Right lobe of liver (tissue), 6 donors: ENCODE measurements at regions not wholly inside any gene's neighbourhood (a gene's known extent, or its start where the extent isn't known, plus 50 kb on each side); places are given as distances from the start of the nearest gene placed in this dataset.

ENCODE experiments used
- ATAC-seq, 4 donors: fragments of 200-7000 bp; cut with Tn5 transposase; one replicate each; pipeline ENCODE4 v1.9.1; 2020; ENCODE audit warnings: mild to moderate bottlenecking in 4 of 4, moderate library complexity in 4 of 4
- DNase-seq, 3 donors: peaks; one replicate each; pipeline ENCODE4 v3.0.0-alpha.2; 2020
- H3K27ac ChIP-seq, 3 donors: fragments of 200-600 bp; one replicate each; pipeline ENCODE4 v1.8.0; 2022
- H3K27me3 ChIP-seq, 2 donors: fragments of 200-600 bp; one replicate each; pipeline ENCODE4 v1.8.0; 2022
- H3K36me3 ChIP-seq, 4 donors: fragments of 200-600 bp; sonication (generic) in 1 of 4; one replicate each; pipeline versions ENCODE4 v1.5.1 to v1.8.0; 2017 to 2022; ENCODE audit warnings: control low read depth in 1 of 4
- H3K4me1 ChIP-seq, 4 donors: fragments of 200-600 bp; sonication (generic) in 1 of 4; one replicate each; pipeline versions ENCODE4 v1.5.1 to v1.8.0; 2017 to 2022; ENCODE audit warnings: control low read depth in 1 of 4
- H3K4me3 ChIP-seq, 3 donors: fragments of 200-600 bp; one replicate each; pipeline ENCODE4 v1.8.0; 2022
- H3K9me3 ChIP-seq, 4 donors: fragments of 200-600 bp; sonication (generic) in 1 of 4; one replicate each; pipeline versions ENCODE4 v1.5.1 to v1.8.0; 2017 to 2022; ENCODE audit warnings: control low read depth in 1 of 4
- CTCF ChIP-seq, 4 donors: fragments of 200-600 bp in 3 of 4; fragments of 450-650 bp in 1 of 4; IDR thresholded peaks; one replicate each; pipeline versions ENCODE4 v1.5.1 to v1.8.0; 2016 to 2022; ENCODE audit warnings: antibody characterized with exemption in 4 of 4, mild to moderate bottlenecking in 2 of 4
- POLR2A ChIP-seq: fragments of 450-650 bp; IDR thresholded peaks from one replicate; pipeline ENCODE4 v1.6.1; 2017; ENCODE audit warnings: antibody characterized with exemption, mild to moderate bottlenecking
- WGBS: methylation state at CpG from one replicate; pipeline ENCODE4 v1.1.6; 2018; ENCODE audit warnings: low coverage, low lambda C conversion rate; ENCODE audit not compliant: insufficient coverage; ENCODE audit errors: missing lambda C conversion rate; 5-methylcytosine and 5-hydroxymethylcytosine counted together
- intact Hi-C, 2 donors: fragments of 100-400 bp; cut with DNase I; formaldehyde crosslinking; loops; one replicate each; pipeline versions ENCODE4 v1.11.2 to v1.14.1; 2022
- donor health status: DM: no; HTN: yes; CAD: no.
- donor health status: DM: no; HTN: no; CAD: no.
- donor health status: DM: no; HTN: no; CAD: no.
- donor health status: DM: no; HTN: yes; CAD: no.
- donor health status: DM: no; HTN: yes; CAD: no.

- DNase-seq (no peak), ATAC-seq (peak in 1 of 4 donors; percentile 46)
- Histone ChIP-seq H3K4me1 (no peaks in the 10 kb centered on the region), H3K9me3 (no peaks in the 10 kb centered on the region), H3K27ac (no peak overlapping the region), H3K27me3 (no peaks in the 10 kb centered on the region), H3K36me3 (no peaks in the 10 kb centered on the region), H3K4me3 (no peak overlapping the region)
- intact Hi-C loops = no loop called here
- TF ChIP-seq POLR2A = no peak
- TF ChIP-seq CTCF (IDR thresholded peaks at IDR 0.05) = no peak
- WGBS = 48% methylated on average over 13 of the region's 18 CpGs
Observed at GRCh38 chr6:14641423-14642135, 524.0 kb downstream of the CD83 start.

GRCh38 chr6:14642136-14642505 is 524.5 kb downstream of the CD83 start:
- TF ChIP-seq POLR2A = no peak
- no peak for TF ChIP-seq CTCF (IDR thresholded peaks at IDR 0.05)
- WGBS = 95% methylated on average over 6 of the region's 8 CpGs
- Histone ChIP-seq H3K4me1 (no peaks in the 10 kb centered on the region), H3K9me3 (no peaks in the 10 kb centered on the region), H3K27me3 (no peaks in the 10 kb centered on the region), H3K4me3 (no peak overlapping the region), H3K27ac (no peak overlapping the region), H3K36me3 (no peaks in the 10 kb centered on the region)
- DNase-seq (no peak), ATAC-seq (no peak)
- intact Hi-C loops = no loop called here

GRCh38 chr6:14642842-14643241 is 525.3 kb downstream of the CD83 start:
- Histone ChIP-seq H3K36me3 (no peaks in the 10 kb centered on the region), H3K4me3 (no peak overlapping the region), H3K9me3 (no peaks in the 10 kb centered on the region), H3K27me3 (no peaks in the 10 kb centered on the region), H3K27ac (no peak overlapping the region), H3K4me1 (no peaks in the 10 kb centered on the region)
- TF ChIP-seq CTCF (IDR thresholded peaks at IDR 0.05) (no peak), POLR2A (no peak)
- 67% methylated on average over 2 of the region's 2 CpGs for WGBS
- DNase-seq = no peak
- intact Hi-C loops = no loop called here
- ATAC-seq = no peak

- ATAC-seq (no peak), DNase-seq (no peak)
- no peaks in the 10 kb centered on the region for H3K27me3 ChIP-seq
- TF ChIP-seq CTCF (IDR thresholded peaks at IDR 0.05) = no peak
- TF ChIP-seq POLR2A = no peak
- no peak overlapping the region for H3K27ac ChIP-seq
- H3K9me3 ChIP-seq = no peaks in the 10 kb centered on the region
- H3K36me3 ChIP-seq = no peaks in the 10 kb centered on the region
- no peaks in the 10 kb centered on the region for H3K4me1 ChIP-seq
- no peak overlapping the region for H3K4me3 ChIP-seq
- intact Hi-C loops = no loop called here
Observed at GRCh38 chr6:14644381-14644780, 526.8 kb downstream of the CD83 start.

GRCh38 chr6:14645221-14645620 is 527.6 kb downstream of the CD83 start:
- 79% methylated on average over 5 of the region's 5 CpGs for WGBS
- DNase-seq = no peak

More at GRCh38 chr6:14645221-14645620, 527.6 kb downstream of the CD83 start:
- ATAC-seq = no peak
- no peaks in the 10 kb centered on the region for H3K27me3 ChIP-seq
- H3K9me3 ChIP-seq = no peaks in the 10 kb centered on the region
- no peaks in the 10 kb centered on the region for H3K4me1 ChIP-seq
- H3K36me3 ChIP-seq = no peaks in the 10 kb centered on the region
- intact Hi-C loops = no loop called here
- H3K27ac ChIP-seq = no peak overlapping the region
- TF ChIP-seq CTCF (IDR thresholded peaks at IDR 0.05) (no peak), POLR2A (no peak)
- no peak overlapping the region for H3K4me3 ChIP-seq
